Liver (tissue), 2 donors: ENCODE measurements at regions not wholly inside any gene's neighbourhood (a gene's known extent, or its start where the extent isn't known, plus 50 kb on each side); places are given as distances from the start of the nearest gene placed in this dataset.

Experiments used
- CTCF ChIP-seq: fragments of 150-350 bp; IDR thresholded peaks from 2 replicates; pipeline ENCODE4 v1.5.1; 2017; ENCODE audit warnings: improper control_type of control experiment, low read depth, low read length; ENCODE audit not compliant: missing input control
- ZBTB33 ChIP-seq: IDR thresholded peaks from 2 replicates; pipeline ENCODE4 v1.6.1; 2016; ENCODE audit warnings: antibody characterized with exemption
- donor health status: healthy.

GRCh38 chr17:68125111-68125870 is 89.8 kb downstream of the KPNA2 start:
- no peak for TF ChIP-seq ZBTB33
- no peak for TF ChIP-seq CTCF
